Astrocyte (in vitro differentiated cells and primary cell): ENCODE measurements at regions not wholly inside any gene's neighbourhood (a gene's known extent, or its start where the extent isn't known, plus 50 kb on each side); places are given as distances from the start of the nearest gene placed in this dataset.
"Not testable (repeated sequence)": the region's sequence is repeated elsewhere in the genome, so short reads cannot be mapped to it uniquely, and the experiment has no call there.

ENCODE experiments used
- DNase-seq: peaks from one replicate; pipeline ENCODE4 v3.0.0-alpha.2; 2010; ENCODE audit warnings: low read depth
- FAIRE-seq: peaks from 2 replicates; lab custom pipeline; 2011; peaks lifted over from hg19 to GRCh38; lab: Jason Lieb, UNC
- H2AFZ ChIP-seq: 2 replicates; pipeline ENCODE4 v1.6.0; 2012; ENCODE audit warnings: low read depth, low read length, inconsistent platforms
- H3K27ac ChIP-seq: 2 replicates; pipeline ENCODE4 v1.5.1; 2011; ENCODE audit warnings: low read depth, low read length, inconsistent platforms
- H3K27me3 ChIP-seq: 2 replicates; pipeline ENCODE4 v1.6.0; 2011; ENCODE audit warnings: low read length, inconsistent platforms; ENCODE audit not compliant: insufficient read depth
- H3K36me3 ChIP-seq: 2 replicates; pipeline ENCODE4 v1.5.1; 2011; ENCODE audit warnings: low read length, inconsistent platforms; ENCODE audit not compliant: insufficient read depth
- H3K4me1 ChIP-seq: 2 replicates; pipeline ENCODE4 v1.5.1; 2011; ENCODE audit warnings: low read length, inconsistent platforms; ENCODE audit not compliant: insufficient read depth
- H3K4me2 ChIP-seq: 2 replicates; pipeline ENCODE4 v1.6.0; 2012; ENCODE audit warnings: low read length, inconsistent platforms
- H3K4me3 ChIP-seq: 2 replicates; pipeline ENCODE4 v1.5.1; 2011; ENCODE audit warnings: low read depth, mild to moderate bottlenecking, low read length, inconsistent platforms; ENCODE audit not compliant: insufficient read depth
- H3K79me2 ChIP-seq: 2 replicates; pipeline ENCODE4 v1.6.0; 2012; ENCODE audit warnings: mild to moderate bottlenecking, low read length, inconsistent platforms; ENCODE audit not compliant: insufficient read depth
- H3K9ac ChIP-seq: 2 replicates; pipeline ENCODE4 v1.6.0; 2012; ENCODE audit warnings: mild to moderate bottlenecking, low read length, inconsistent platforms
- H3K9me3 ChIP-seq: 2 replicates; pipeline ENCODE4 v1.5.1; 2012; ENCODE audit warnings: low read depth, mild to moderate bottlenecking, low read length, inconsistent platforms; ENCODE audit not compliant: insufficient read depth
- H4K20me1 ChIP-seq: 2 replicates; pipeline ENCODE4 v1.6.0; 2012; ENCODE audit warnings: low read length, inconsistent platforms; ENCODE audit not compliant: insufficient read depth
- H3K27ac Mint-ChIP-seq: one replicate; pipeline ENCODE4 v1.8.0; 2021; ENCODE audit warnings: mild to moderate bottlenecking, mixed read lengths; ENCODE audit not compliant: unreplicated experiment
- H3K27me3 Mint-ChIP-seq: one replicate; pipeline ENCODE4 v1.8.0; 2021; ENCODE audit warnings: low read depth, mixed read lengths; ENCODE audit not compliant: unreplicated experiment
- H3K36me3 Mint-ChIP-seq: one replicate; pipeline ENCODE4 v1.8.0; 2021; ENCODE audit warnings: low read depth, mixed read lengths; ENCODE audit not compliant: unreplicated experiment
- H3K4me1 Mint-ChIP-seq: one replicate; pipeline ENCODE4 v1.8.0; 2021; ENCODE audit warnings: low read depth, mixed read lengths; ENCODE audit not compliant: unreplicated experiment
- H3K4me3 Mint-ChIP-seq: one replicate; pipeline ENCODE4 v1.8.0; 2021; ENCODE audit warnings: mild to moderate bottlenecking, moderate library complexity, mixed read lengths; ENCODE audit not compliant: unreplicated experiment
- H3K9me3 Mint-ChIP-seq: one replicate; pipeline ENCODE4 v1.8.0; 2021; ENCODE audit warnings: mild to moderate bottlenecking, mixed read lengths; ENCODE audit not compliant: unreplicated experiment
- EZH2 ChIP-seq: IDR thresholded peaks from 2 replicates; pipeline ENCODE4 v1.6.1; 2012; ENCODE audit warnings: mild to moderate bottlenecking, low read length, inconsistent platforms; ENCODE audit not compliant: insufficient read depth
- TF ChIP-seq, protein P1 (sequence below): IDR thresholded peaks from 2 replicates; pipeline ENCODE4 v1.5.1; 2011; ENCODE audit warnings: low read depth, mild to moderate bottlenecking, inconsistent platforms, low read length, moderate library complexity; ENCODE audit not compliant: insufficient read depth

DNA sequence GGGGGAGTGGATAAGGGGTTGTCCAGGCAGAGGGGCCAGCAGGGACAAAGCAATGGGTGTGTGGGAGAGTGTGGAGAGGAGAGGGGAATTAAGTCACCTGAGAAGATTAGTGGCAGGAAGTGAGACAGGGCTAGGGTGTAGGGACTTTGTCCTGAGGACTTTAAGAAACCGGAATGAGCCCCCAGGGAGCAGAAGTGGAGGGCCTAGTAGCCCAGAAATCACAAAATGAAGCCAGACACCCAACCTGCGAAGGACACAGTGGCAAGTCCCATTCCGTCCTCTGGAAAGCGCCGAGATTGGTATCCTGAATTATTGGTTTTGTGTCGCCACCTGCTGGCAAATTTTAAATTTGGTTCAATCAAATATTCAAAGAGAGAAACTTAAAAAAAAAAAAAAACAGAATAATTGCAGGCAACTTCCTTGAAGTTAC lies 78.0 kb upstream of the SLC25A36 start:
- Histone ChIP-seq H2AFZ (peak overlapping the region; percentile 52), H3K27me3 (no peaks in the 10 kb centered on the region), H4K20me1 (no peaks in the 10 kb centered on the region), H3K36me3 (no peaks in the 10 kb centered on the region), H3K4me1 (no peaks in the 10 kb centered on the region), H3K27ac (no peak overlapping the region), H3K9me3 (no peaks in the 10 kb centered on the region), H3K4me2 (peak overlapping the region; percentile 30), H3K9ac (no peak overlapping the region), H3K79me2 (no peaks in the 10 kb centered on the region), H3K4me3 (no peak overlapping the region)
- H3K27ac Mint-ChIP-seq = no peak overlapping the region
- TF ChIP-seq EZH2 = no peak
- TF ChIP-seq, protein P1, sequence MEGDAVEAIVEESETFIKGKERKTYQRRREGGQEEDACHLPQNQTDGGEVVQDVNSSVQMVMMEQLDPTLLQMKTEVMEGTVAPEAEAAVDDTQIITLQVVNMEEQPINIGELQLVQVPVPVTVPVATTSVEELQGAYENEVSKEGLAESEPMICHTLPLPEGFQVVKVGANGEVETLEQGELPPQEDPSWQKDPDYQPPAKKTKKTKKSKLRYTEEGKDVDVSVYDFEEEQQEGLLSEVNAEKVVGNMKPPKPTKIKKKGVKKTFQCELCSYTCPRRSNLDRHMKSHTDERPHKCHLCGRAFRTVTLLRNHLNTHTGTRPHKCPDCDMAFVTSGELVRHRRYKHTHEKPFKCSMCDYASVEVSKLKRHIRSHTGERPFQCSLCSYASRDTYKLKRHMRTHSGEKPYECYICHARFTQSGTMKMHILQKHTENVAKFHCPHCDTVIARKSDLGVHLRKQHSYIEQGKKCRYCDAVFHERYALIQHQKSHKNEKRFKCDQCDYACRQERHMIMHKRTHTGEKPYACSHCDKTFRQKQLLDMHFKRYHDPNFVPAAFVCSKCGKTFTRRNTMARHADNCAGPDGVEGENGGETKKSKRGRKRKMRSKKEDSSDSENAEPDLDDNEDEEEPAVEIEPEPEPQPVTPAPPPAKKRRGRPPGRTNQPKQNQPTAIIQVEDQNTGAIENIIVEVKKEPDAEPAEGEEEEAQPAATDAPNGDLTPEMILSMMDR = peak; percentile 50
- H3K36me3 Mint-ChIP-seq = no peaks in the 10 kb centered on the region
- no peaks in the 10 kb centered on the region for H3K9me3 Mint-ChIP-seq
- H3K4me3 Mint-ChIP-seq = no peak overlapping the region
- DNase-seq = peak; percentile 16
- H3K4me1 Mint-ChIP-seq = no peaks in the 10 kb centered on the region
- H3K27me3 Mint-ChIP-seq = no peaks in the 10 kb centered on the region
- FAIRE-seq = no peak

DNA sequence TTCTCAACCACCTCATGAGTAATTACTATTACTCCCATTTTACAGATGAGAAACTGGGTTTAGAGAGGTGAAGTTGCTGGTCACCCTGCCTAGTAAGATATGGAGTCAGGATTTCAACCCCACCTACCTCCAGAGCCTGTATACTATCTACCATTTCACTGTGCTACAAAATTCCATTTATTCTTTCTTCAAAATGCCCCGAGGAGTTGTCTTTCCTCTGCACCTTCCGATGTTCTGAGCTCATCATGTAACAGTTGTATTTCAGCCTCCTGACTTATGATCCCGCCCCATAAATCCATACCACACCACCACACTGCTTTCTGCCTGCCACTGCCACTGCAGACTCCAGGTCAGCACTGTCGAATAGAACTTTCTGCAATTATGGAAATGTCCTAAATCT lies 71.3 kb upstream of the SLC25A36 start:
- no peak for TF ChIP-seq EZH2
- TF ChIP-seq, protein P1 = no peak
- Histone ChIP-seq H3K36me3 (no peaks in the 10 kb centered on the region), H3K79me2 (no peaks in the 10 kb centered on the region), H3K27ac (no peak overlapping the region), H3K4me1 (no peaks in the 10 kb centered on the region), H3K27me3 (no peaks in the 10 kb centered on the region), H2AFZ (no peak overlapping the region), H3K4me2 (no peak overlapping the region), H4K20me1 (no peaks in the 10 kb centered on the region), H3K4me3 (no peak overlapping the region), H3K9me3 (no peaks in the 10 kb centered on the region), H3K9ac (no peak overlapping the region)
- no peak for DNase-seq
- Mint-ChIP-seq H3K36me3 (no peaks in the 10 kb centered on the region), H3K9me3 (no peaks in the 10 kb centered on the region), H3K27me3 (no peaks in the 10 kb centered on the region), H3K4me3 (no peak overlapping the region), H3K4me1 (peaks cover 10% of the 10 kb centered on the region), H3K27ac (no peak overlapping the region)
- FAIRE-seq = no peak

DNA sequence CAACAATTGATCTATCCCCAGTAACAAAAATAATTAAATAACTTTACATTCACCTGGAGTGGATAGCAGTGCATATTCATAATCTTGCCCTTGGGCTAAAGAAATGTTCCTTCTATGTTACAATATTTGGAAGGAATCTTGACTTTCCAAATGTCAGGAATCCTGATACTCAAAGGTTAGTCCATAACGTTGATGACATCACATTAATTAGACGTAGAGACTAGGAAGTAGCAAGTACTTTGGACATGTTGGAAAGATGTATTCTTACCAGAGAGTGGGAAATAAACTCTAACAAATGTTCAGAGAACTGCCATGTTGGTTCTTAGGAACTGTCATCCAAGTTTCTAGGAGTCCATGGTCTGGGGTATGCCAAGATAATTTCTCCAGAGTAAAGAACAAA lies 70.6 kb upstream of the SLC25A36 start:
- no peak overlapping the region for H3K4me2 ChIP-seq
- Mint-ChIP-seq H3K27ac (no peak overlapping the region), H3K27me3 (no peaks in the 10 kb centered on the region), H3K36me3 (no peaks in the 10 kb centered on the region), H3K4me1 (peaks cover 10% of the 10 kb centered on the region), H3K4me3 (no peak overlapping the region), H3K9me3 (no peaks in the 10 kb centered on the region)
- no peak for FAIRE-seq
- H3K79me2 ChIP-seq = no peaks in the 10 kb centered on the region
- H3K27me3 ChIP-seq = no peaks in the 10 kb centered on the region
- no peak overlapping the region for H3K27ac ChIP-seq
- no peak overlapping the region for H3K9ac ChIP-seq
- H2AFZ ChIP-seq = no peak overlapping the region
- TF ChIP-seq, protein P1 = no peak
- TF ChIP-seq EZH2 = no peak
- no peaks in the 10 kb centered on the region for H3K9me3 ChIP-seq
- no peaks in the 10 kb centered on the region for H3K36me3 ChIP-seq
- H4K20me1 ChIP-seq = no peaks in the 10 kb centered on the region
- DNase-seq = no peak
- H3K4me3 ChIP-seq = no peak overlapping the region
- no peaks in the 10 kb centered on the region for H3K4me1 ChIP-seq

DNA sequence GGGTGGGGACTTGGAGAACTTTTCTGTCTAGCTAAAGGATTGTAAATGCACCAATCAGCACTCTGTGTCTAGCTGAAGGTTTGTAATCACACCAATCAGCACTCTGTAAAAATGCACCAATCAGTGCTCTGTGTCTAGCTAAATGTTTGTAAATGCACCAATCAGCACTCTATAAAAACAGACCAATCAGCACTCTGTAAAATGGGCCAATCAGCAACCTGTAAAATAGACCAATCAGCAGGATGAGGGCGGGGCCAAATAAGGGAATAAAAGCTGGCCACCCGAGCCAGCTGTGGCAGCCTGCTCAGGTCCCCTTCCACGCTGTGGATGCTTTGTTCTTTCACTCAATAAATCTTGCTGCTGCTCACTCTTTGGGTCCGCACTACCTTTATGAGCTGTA lies 69.5 kb upstream of the SLC25A36 start:
- not testable (repeated sequence) for H2AFZ ChIP-seq, H3K9ac ChIP-seq, H3K4me3 Mint-ChIP-seq, H3K27me3 ChIP-seq, H3K9me3 Mint-ChIP-seq, H4K20me1 ChIP-seq, H3K4me3 ChIP-seq, H3K27ac ChIP-seq, H3K27me3 Mint-ChIP-seq, H3K4me1 ChIP-seq, H3K36me3 ChIP-seq, FAIRE-seq, H3K9me3 ChIP-seq, H3K4me2 ChIP-seq, H3K79me2 ChIP-seq, H3K36me3 Mint-ChIP-seq, H3K27ac Mint-ChIP-seq, DNase-seq
- peaks cover 10% of the 10 kb centered on the region for H3K4me1 Mint-ChIP-seq
